Sigmoid colon (tissue), 4 donors: ENCODE measurements at regions not wholly inside any gene's neighbourhood (a gene's known extent, or its start where the extent isn't known, plus 50 kb on each side); places are given as distances from the start of the nearest gene placed in this dataset.

Source experiments
- EP300 ChIP-seq, 4 donors: sonication (generic); formaldehyde crosslinking; IDR thresholded peaks; one replicate each; pipeline ENCODE4 v1.6.1; 2017; ENCODE audit warnings: antibody characterized with exemption in 4 of 4
- POLR2A ChIP-seq, 2 donors: fragments of 450-650 bp; IDR thresholded peaks; one replicate each; pipeline ENCODE4 v1.6.1; 2016; ENCODE audit warnings: antibody characterized with exemption in 2 of 2, mild to moderate bottlenecking in 2 of 2, moderate library complexity in 2 of 2
- POLR2AphosphoS5 ChIP-seq, 4 donors: sonication (generic); formaldehyde crosslinking; IDR thresholded peaks; one replicate each; pipeline ENCODE4 v1.6.1; 2017; ENCODE audit warnings: antibody characterized with exemption in 4 of 4
- TF ChIP-seq, protein P1 (sequence below), 4 experiments: fragments of 450-650 bp in 3 of 4; fragments of 200-600 bp in 1 of 4; IDR thresholded peaks; one replicate each; pipeline ENCODE4 v1.5.1; 2016 to 2019; ENCODE audit warnings: antibody characterized with exemption in 4 of 4, mild to moderate bottlenecking in 3 of 4, moderate library complexity in 2 of 4

DNA sequence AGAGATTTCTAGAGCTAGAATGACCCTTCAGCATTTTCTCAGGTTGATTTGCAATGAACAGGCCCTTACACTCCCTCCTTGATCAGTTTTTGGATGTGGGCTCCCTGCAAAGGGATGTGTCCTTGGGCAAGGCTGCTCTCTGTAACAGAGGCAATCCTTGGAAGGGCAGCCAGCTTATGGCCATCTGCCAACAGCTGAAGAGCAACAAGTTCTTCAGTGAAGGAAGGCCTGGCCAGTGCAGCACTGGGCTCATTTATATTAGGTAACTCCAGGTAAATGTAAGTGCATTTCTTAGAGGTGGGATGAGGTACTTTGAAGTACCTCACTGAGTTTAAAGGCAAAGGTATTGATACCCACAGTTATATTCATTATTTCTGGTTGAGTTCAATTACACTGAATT lies 114.3 kb upstream of the KCNJ16 start:
- TF ChIP-seq, protein P1, sequence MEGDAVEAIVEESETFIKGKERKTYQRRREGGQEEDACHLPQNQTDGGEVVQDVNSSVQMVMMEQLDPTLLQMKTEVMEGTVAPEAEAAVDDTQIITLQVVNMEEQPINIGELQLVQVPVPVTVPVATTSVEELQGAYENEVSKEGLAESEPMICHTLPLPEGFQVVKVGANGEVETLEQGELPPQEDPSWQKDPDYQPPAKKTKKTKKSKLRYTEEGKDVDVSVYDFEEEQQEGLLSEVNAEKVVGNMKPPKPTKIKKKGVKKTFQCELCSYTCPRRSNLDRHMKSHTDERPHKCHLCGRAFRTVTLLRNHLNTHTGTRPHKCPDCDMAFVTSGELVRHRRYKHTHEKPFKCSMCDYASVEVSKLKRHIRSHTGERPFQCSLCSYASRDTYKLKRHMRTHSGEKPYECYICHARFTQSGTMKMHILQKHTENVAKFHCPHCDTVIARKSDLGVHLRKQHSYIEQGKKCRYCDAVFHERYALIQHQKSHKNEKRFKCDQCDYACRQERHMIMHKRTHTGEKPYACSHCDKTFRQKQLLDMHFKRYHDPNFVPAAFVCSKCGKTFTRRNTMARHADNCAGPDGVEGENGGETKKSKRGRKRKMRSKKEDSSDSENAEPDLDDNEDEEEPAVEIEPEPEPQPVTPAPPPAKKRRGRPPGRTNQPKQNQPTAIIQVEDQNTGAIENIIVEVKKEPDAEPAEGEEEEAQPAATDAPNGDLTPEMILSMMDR (IDR thresholded peaks at IDR 0.05), result no peak
- no peak for TF ChIP-seq POLR2AphosphoS5 (IDR thresholded peaks at IDR 0.05)
- no peak for TF ChIP-seq POLR2A (IDR thresholded peaks at IDR 0.05)
- TF ChIP-seq EP300 (IDR thresholded peaks at IDR 0.05), result no peak
